ENCODE measurements at regions not wholly inside any gene's neighbourhood (a gene's known extent, or its start where the extent isn't known, plus 50 kb on each side); places are given as distances from the start of the nearest gene placed in this dataset.

DNA sequence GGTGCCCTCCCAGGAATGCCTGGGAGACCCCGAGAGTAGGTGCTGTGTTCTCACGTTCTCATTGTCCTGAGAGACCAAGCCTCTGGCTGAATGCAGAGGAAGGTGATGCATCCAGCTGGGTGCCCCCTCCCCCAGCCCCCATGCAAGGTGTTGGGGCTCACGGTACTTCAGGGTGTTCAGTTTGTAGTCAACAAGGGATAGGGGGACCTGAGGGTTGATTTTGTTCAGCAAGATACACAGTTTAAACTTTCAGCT, 60.4 kb upstream of the DUSP5 start:
- Mint-ChIP-seq H3K36me3 (ENCODE audit: insufficient read depth, unreplicated experiment) (no peaks in the 10 kb centered on the region), H3K4me3 (ENCODE audit: unreplicated experiment) (no peak overlapping the region), H3K27ac (ENCODE audit: unreplicated experiment) (no peak overlapping the region), H3K4me1 (ENCODE audit: low read depth, unreplicated experiment) (no peaks in the 10 kb centered on the region), H3K9me3 (ENCODE audit: unreplicated experiment) (no peaks in the 10 kb centered on the region), H3K27me3 (ENCODE audit: insufficient read depth, unreplicated experiment) (no peaks in the 10 kb centered on the region)
- intact Hi-C loops (cut with micrococcal nuclease; ENCODE audit: unreplicated experiment), result no loop called here
- DNase-seq, result peak in 1 of 2 experiments; percentile 22
- ChIA-PET POLR2A (no interaction called here), CTCF (no interaction called here)
- H3K36me3 ChIP-seq (ENCODE audit: control insufficient read depth, insufficient read depth, low read length), result no peaks in the 10 kb centered on the region
- no peaks in the 10 kb centered on the region for H3K4me1 ChIP-seq
- BruUV-seq (replicated peaks), result no TSS peak
- H3K27me3 ChIP-seq (replicated peaks; ENCODE audit: control insufficient read depth, insufficient read depth, low read length), result no peaks in the 10 kb centered on the region
- TF ChIP-seq, protein P1, sequence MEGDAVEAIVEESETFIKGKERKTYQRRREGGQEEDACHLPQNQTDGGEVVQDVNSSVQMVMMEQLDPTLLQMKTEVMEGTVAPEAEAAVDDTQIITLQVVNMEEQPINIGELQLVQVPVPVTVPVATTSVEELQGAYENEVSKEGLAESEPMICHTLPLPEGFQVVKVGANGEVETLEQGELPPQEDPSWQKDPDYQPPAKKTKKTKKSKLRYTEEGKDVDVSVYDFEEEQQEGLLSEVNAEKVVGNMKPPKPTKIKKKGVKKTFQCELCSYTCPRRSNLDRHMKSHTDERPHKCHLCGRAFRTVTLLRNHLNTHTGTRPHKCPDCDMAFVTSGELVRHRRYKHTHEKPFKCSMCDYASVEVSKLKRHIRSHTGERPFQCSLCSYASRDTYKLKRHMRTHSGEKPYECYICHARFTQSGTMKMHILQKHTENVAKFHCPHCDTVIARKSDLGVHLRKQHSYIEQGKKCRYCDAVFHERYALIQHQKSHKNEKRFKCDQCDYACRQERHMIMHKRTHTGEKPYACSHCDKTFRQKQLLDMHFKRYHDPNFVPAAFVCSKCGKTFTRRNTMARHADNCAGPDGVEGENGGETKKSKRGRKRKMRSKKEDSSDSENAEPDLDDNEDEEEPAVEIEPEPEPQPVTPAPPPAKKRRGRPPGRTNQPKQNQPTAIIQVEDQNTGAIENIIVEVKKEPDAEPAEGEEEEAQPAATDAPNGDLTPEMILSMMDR (IDR thresholded peaks at IDR 0.05; ENCODE audit: insufficient read depth in 1 of 2, low read depth in 1 of 2, low read length in 1 of 2, severe bottlenecking in 1 of 2, unreplicated experiment in 1 of 2), result no peak
- H3K9me3 ChIP-seq, result no peaks in the 10 kb centered on the region; the same call in 1 of the 2 replicates
- H3K4me3 ChIP-seq (ENCODE audit: low read depth, low read length), result no peak overlapping the region

- H3K4me1 ChIP-seq, result no peaks in the 10 kb centered on the region
- DNase-seq, result peak in 1 of 2 experiments; percentile 19
- H3K27me3 Mint-ChIP-seq (ENCODE audit: insufficient read depth, unreplicated experiment), result no peaks in the 10 kb centered on the region
- CTCF ChIA-PET, result no interaction called here
- no peak overlapping the region for H3K4me3 Mint-ChIP-seq (ENCODE audit: unreplicated experiment)
- no peaks in the 10 kb centered on the region for H3K36me3 ChIP-seq (ENCODE audit: control insufficient read depth, insufficient read depth, low read length)
- POLR2A ChIA-PET, result no interaction called here
- no peaks in the 10 kb centered on the region for H3K4me1 Mint-ChIP-seq (ENCODE audit: low read depth, unreplicated experiment)
- H3K9me3 Mint-ChIP-seq (ENCODE audit: unreplicated experiment), result no peaks in the 10 kb centered on the region
- H3K36me3 Mint-ChIP-seq (ENCODE audit: insufficient read depth, unreplicated experiment), result no peaks in the 10 kb centered on the region
- H3K27ac Mint-ChIP-seq (ENCODE audit: unreplicated experiment), result no peak overlapping the region
- intact Hi-C loops (cut with micrococcal nuclease; ENCODE audit: unreplicated experiment), result no loop called here
- no peak overlapping the region for H3K4me3 ChIP-seq (ENCODE audit: low read depth, low read length)
- no peaks in the 10 kb centered on the region for H3K27me3 ChIP-seq (replicated peaks; ENCODE audit: control insufficient read depth, insufficient read depth, low read length)
- no peaks in the 10 kb centered on the region; the same call in 1 of the 2 replicates for H3K9me3 ChIP-seq
- TF ChIP-seq, protein P1 (IDR thresholded peaks at IDR 0.05; ENCODE audit: insufficient read depth in 1 of 2, low read depth in 1 of 2, low read length in 1 of 2, severe bottlenecking in 1 of 2, unreplicated experiment in 1 of 2), result no peak
- no TSS peak for BruUV-seq (replicated peaks)
Observed at GRCh38 chr10:110437761-110438341, 59.9 kb upstream of the DUSP5 start.

DNA sequence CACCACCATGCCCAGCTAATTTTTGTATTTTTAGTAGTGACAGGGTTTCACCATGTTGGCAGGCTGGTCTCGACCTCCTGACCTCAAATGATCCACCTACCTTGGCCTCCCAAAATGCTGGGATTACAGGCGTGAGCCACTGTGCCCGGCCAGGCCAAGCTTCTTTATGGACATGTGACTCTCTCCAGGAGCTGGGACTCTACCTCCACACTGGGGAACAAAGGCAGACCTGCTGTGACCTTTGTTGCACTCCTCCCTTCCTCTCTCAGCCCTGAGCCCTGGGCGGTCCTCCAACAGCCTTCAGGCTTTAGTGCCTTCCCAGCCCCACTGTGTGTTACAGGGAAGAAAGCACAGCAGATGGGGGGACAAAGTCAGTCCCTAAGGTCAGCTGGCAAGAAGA, 55.0 kb upstream of the DUSP5 start:
- intact Hi-C loops (cut with micrococcal nuclease; ENCODE audit: unreplicated experiment), result no loop called here
- no peaks in the 10 kb centered on the region for H3K9me3 ChIP-seq
- Mint-ChIP-seq H3K4me3 (ENCODE audit: unreplicated experiment) (no peak overlapping the region), H3K36me3 (ENCODE audit: insufficient read depth, unreplicated experiment) (peaks cover 5% of the 10 kb centered on the region), H3K27ac (ENCODE audit: unreplicated experiment) (no peak overlapping the region), H3K9me3 (ENCODE audit: unreplicated experiment) (no peaks in the 10 kb centered on the region), H3K4me1 (ENCODE audit: low read depth, unreplicated experiment) (peaks cover 11% of the 10 kb centered on the region), H3K27me3 (ENCODE audit: insufficient read depth, unreplicated experiment) (no peaks in the 10 kb centered on the region)
- TF ChIP-seq, protein P1 (IDR thresholded peaks at IDR 0.05; ENCODE audit: insufficient read depth in 1 of 2, low read depth in 1 of 2, low read length in 1 of 2, severe bottlenecking in 1 of 2, unreplicated experiment in 1 of 2), result no peak
- DNase-seq, result no peak
- CTCF ChIA-PET, result no interaction called here
- BruUV-seq (replicated peaks), result no TSS peak
- no peaks in the 10 kb centered on the region for H3K36me3 ChIP-seq (ENCODE audit: control insufficient read depth, insufficient read depth, low read length)
- no peaks in the 10 kb centered on the region for H3K27me3 ChIP-seq (replicated peaks; ENCODE audit: control insufficient read depth, insufficient read depth, low read length)
- POLR2A ChIA-PET, result no interaction called here
- no peaks in the 10 kb centered on the region for H3K4me1 ChIP-seq
- no peak overlapping the region for H3K4me3 ChIP-seq (ENCODE audit: low read depth, low read length)

Data from Caco-2 (cell line).